Ovary (tissue), 7 donors: ENCODE measurements at regions not wholly inside any gene's neighbourhood (a gene's known extent, or its start where the extent isn't known, plus 50 kb on each side); places are given as distances from the start of the nearest gene placed in this dataset.

Experiments
- DNase-seq, 5 donors: peaks; one replicate each; pipeline ENCODE4 v3.0.0-alpha.2; 2019 to 2020
- H3K27ac ChIP-seq, 2 donors: fragments of 200-600 bp; one replicate each; pipeline versions ENCODE4 v1.5.1 to v1.8.0; 2019 to 2022
- H3K27me3 ChIP-seq: fragments of 200-600 bp; one replicate; pipeline ENCODE4 v1.8.0; 2022
- H3K36me3 ChIP-seq: fragments of 200-600 bp; sonication (generic); one replicate; pipeline ENCODE4 v1.5.1; 2019
- H3K4me1 ChIP-seq: one replicate; pipeline ENCODE4 v1.8.1; 2013; ENCODE audit warnings: mild to moderate bottlenecking, moderate library complexity; ENCODE audit not compliant: insufficient read depth
- H3K4me3 ChIP-seq: fragments of 200-600 bp; sonication (generic); one replicate; pipeline ENCODE4 v1.5.1; 2017
- H3K9me3 ChIP-seq, 2 donors: fragments of 200-600 bp in 1 of 2; sonication (generic) in 1 of 2; one replicate each; pipeline versions ENCODE4 v1.5.1 to v1.8.1; 2013 to 2019; ENCODE audit warnings: mild to moderate bottlenecking in 1 of 2, moderate library complexity in 1 of 2
- CTCF ChIP-seq, 3 donors: fragments of 450-650 bp in 2 of 3; fragments of 200-600 bp in 1 of 3; IDR thresholded peaks; one replicate each; pipeline versions ENCODE4 v1.5.1 to v1.8.0; 2016 to 2022; ENCODE audit warnings: antibody characterized with exemption in 3 of 3, mild to moderate bottlenecking in 1 of 3
- EP300 ChIP-seq: sonication (generic); formaldehyde crosslinking; IDR thresholded peaks from one replicate; pipeline ENCODE4 v1.6.1; 2017; ENCODE audit warnings: antibody characterized with exemption
- POLR2A ChIP-seq: fragments of 450-650 bp; IDR thresholded peaks from one replicate; pipeline ENCODE4 v1.6.1; 2017; ENCODE audit warnings: antibody characterized with exemption, mild to moderate bottlenecking, moderate library complexity
- WGBS, 3 donors: extraction: QIAGEN DNeasy Blood & Tissue Kit in 1 of 3; methylation state at CpG; one replicate each; pipeline versions ENCODE4 v1.1.5 to v1.1.7; 2013 to 2017; 5-methylcytosine and 5-hydroxymethylcytosine counted together
- intact Hi-C, 4 donors: fragments of 100-400 bp; cut with DNase I; formaldehyde crosslinking; loops; one replicate each; pipeline versions ENCODE4 v1.11.0 to v1.15.1; 2022 to 2023
- donor health status: DM: no; HTN: no; CAD: no; lungs with moderate emphysema.
- donor health status: DM: no; HTN: no; CAD: no.
- donor health status: Bipolar disorder and iron deficiency.
- donor health status: DM: no; HTN: no; CAD: no.
- donor health status: DM: yes; HTN: yes; CAD: no.

GRCh38 chr2:151150331-151151320, 111.0 kb downstream of the RBM43 start:
- H3K4me1 ChIP-seq, result no peaks in the 10 kb centered on the region
- no peaks in the 10 kb centered on the region for H3K27me3 ChIP-seq
- TF ChIP-seq POLR2A (no peak), EP300 (no peak), CTCF (IDR thresholded peaks at IDR 0.05) (no peak)
- H3K9me3 ChIP-seq, result no peaks in the 10 kb centered on the region
- no peak overlapping the region for H3K4me3 ChIP-seq
- WGBS, 3 donors, result 7 to 10% (median 10%) methylated on average over 3 of the region's 3 CpGs
- no peak overlapping the region for H3K27ac ChIP-seq
- no peak for DNase-seq
- no peaks in the 10 kb centered on the region for H3K36me3 ChIP-seq
- intact Hi-C loops, result no loop called here

- TF ChIP-seq CTCF (IDR thresholded peaks at IDR 0.05) (no peak), EP300 (no peak), POLR2A (no peak)
- Histone ChIP-seq H3K9me3 (no peaks in the 10 kb centered on the region), H3K27ac (no peak overlapping the region), H3K36me3 (no peaks in the 10 kb centered on the region), H3K4me1 (no peaks in the 10 kb centered on the region), H3K4me3 (no peak overlapping the region), H3K27me3 (no peaks in the 10 kb centered on the region)
- WGBS, 3 donors, result 64 to 78% (median 76%) methylated on average over 2 of the region's 2 CpGs
- no peak for DNase-seq
- intact Hi-C loops, result no loop called here
These were observed 123.2 kb downstream of the RBM43 start for GRCh38 chr2:151138507-151138906.

GRCh38 chr2:151137526-151137925, 124.1 kb downstream of the RBM43 start:
- Histone ChIP-seq H3K4me3 (no peak overlapping the region), H3K9me3 (no peaks in the 10 kb centered on the region), H3K27ac (no peak overlapping the region), H3K36me3 (no peaks in the 10 kb centered on the region), H3K27me3 (no peaks in the 10 kb centered on the region), H3K4me1 (no peaks in the 10 kb centered on the region)
- intact Hi-C loops, result no loop called here
- 31 to 55% (median 44%) methylated on average over 5 of the region's 5 CpGs for WGBS, 3 donors
- TF ChIP-seq POLR2A (no peak), EP300 (no peak), CTCF (IDR thresholded peaks at IDR 0.05) (no peak)
- DNase-seq, result no peak

- Histone ChIP-seq H3K4me3 (no peak overlapping the region), H3K27me3 (no peaks in the 10 kb centered on the region), H3K9me3 (no peaks in the 10 kb centered on the region), H3K36me3 (no peaks in the 10 kb centered on the region), H3K4me1 (no peaks in the 10 kb centered on the region), H3K27ac (no peak overlapping the region)
- DNase-seq, result no peak
- intact Hi-C loops, result no loop called here
- no peak for TF ChIP-seq CTCF (IDR thresholded peaks at IDR 0.05)
- TF ChIP-seq POLR2A, result no peak
- TF ChIP-seq EP300, result no peak
- WGBS, 3 donors, result 86 to 92% (median 88%) methylated on average over 2 of the region's 2 CpGs
These were observed 141.7 kb downstream of the RBM43 start for GRCh38 chr2:151120011-151120410.
